Hepatocyte (in vitro differentiated cells): ENCODE measurements at regions not wholly inside any gene's neighbourhood (a gene's known extent, or its start where the extent isn't known, plus 50 kb on each side); places are given as distances from the start of the nearest gene placed in this dataset.

Experiments
- CTCF ChIP-seq: fragments of 200-600 bp; sonication (generic); IDR thresholded peaks from 2 replicates; pipeline ENCODE4 v1.5.1; 2016; ENCODE audit warnings: antibody characterized with exemption, mild to moderate bottlenecking; ENCODE audit not compliant: poor library complexity
- EZH2 ChIP-seq: fragments of 200-600 bp; sonication (generic); IDR thresholded peaks from 2 replicates; pipeline ENCODE4 v1.6.1; 2016; ENCODE audit warnings: antibody characterized with exemption, mild to moderate bottlenecking, borderline replicate concordance

DNA sequence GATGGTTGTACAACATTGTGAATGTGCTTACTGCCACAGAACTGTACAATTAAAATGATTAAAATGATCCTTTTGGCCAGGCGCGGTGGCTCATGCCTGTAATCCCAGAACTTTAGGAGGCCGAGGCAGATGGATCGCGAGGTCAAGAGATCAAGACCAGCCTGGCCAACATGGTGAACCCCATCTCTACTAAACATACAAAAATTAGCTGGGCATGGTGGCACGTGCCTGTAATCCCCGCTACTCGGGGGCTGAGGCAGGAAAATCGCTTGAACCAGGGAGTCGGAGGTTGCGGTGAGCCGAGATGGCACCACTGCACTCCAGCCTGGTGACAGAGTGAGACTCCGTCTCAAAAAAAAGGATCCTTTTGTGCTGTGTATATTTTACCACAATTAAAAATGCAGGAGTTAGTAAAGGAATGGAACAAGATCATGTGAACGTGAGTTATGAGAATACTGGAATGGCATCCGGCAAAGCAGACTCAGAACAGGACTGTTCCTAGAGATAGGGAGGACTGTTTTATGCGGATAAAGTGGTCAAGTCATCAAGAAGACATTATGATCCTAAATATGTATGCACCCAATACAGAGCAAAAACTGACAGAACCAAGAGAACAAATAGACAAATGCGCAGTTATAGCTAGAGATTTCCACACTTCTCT, 58.0 kb upstream of the CLDN5 start:
- TF ChIP-seq CTCF = no peak
- no peak for TF ChIP-seq EZH2
